22Rv1 (cell line): ENCODE measurements at regions not wholly inside any gene's neighbourhood (a gene's known extent, or its start where the extent isn't known, plus 50 kb on each side); places are given as distances from the start of the nearest gene placed in this dataset.

Source experiments
- ZFX ChIP-seq: fragments of 450-650 bp; IDR thresholded peaks from 2 replicates; pipeline ENCODE4 v1.6.1; 2017; ENCODE audit warnings: antibody characterized with exemption, borderline replicate concordance
- TF ChIP-seq, protein P1 (sequence below): fragments of 450-650 bp; IDR thresholded peaks from 2 replicates; pipeline ENCODE4 v1.5.1; 2017; ENCODE audit warnings: mild to moderate bottlenecking

DNA sequence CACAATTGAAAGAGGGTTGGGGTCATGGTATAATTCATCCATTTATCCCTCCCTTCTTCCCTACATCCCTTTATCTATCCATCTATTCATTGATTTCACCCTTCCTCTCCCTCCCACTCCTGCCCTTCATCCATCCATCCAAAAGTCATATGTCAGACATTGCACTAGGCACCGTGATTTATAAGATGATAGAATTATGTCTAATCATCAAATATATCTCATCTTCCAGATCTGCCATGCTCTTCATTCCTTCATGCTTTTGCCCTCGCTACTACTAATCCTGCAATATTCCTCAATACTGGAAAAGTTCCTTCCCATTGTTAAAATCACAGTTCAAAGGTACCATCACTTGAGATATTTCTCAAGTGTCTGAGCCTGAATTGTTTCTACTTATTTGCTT lies 335.2 kb upstream of the CDH11 start:
- TF ChIP-seq, protein P1, sequence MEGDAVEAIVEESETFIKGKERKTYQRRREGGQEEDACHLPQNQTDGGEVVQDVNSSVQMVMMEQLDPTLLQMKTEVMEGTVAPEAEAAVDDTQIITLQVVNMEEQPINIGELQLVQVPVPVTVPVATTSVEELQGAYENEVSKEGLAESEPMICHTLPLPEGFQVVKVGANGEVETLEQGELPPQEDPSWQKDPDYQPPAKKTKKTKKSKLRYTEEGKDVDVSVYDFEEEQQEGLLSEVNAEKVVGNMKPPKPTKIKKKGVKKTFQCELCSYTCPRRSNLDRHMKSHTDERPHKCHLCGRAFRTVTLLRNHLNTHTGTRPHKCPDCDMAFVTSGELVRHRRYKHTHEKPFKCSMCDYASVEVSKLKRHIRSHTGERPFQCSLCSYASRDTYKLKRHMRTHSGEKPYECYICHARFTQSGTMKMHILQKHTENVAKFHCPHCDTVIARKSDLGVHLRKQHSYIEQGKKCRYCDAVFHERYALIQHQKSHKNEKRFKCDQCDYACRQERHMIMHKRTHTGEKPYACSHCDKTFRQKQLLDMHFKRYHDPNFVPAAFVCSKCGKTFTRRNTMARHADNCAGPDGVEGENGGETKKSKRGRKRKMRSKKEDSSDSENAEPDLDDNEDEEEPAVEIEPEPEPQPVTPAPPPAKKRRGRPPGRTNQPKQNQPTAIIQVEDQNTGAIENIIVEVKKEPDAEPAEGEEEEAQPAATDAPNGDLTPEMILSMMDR, result no peak
- TF ChIP-seq ZFX, result no peak
